ENCODE measurements at regions not wholly inside any gene's neighbourhood (a gene's known extent, or its start where the extent isn't known, plus 50 kb on each side); places are given as distances from the start of the nearest gene placed in this dataset.

DNA sequence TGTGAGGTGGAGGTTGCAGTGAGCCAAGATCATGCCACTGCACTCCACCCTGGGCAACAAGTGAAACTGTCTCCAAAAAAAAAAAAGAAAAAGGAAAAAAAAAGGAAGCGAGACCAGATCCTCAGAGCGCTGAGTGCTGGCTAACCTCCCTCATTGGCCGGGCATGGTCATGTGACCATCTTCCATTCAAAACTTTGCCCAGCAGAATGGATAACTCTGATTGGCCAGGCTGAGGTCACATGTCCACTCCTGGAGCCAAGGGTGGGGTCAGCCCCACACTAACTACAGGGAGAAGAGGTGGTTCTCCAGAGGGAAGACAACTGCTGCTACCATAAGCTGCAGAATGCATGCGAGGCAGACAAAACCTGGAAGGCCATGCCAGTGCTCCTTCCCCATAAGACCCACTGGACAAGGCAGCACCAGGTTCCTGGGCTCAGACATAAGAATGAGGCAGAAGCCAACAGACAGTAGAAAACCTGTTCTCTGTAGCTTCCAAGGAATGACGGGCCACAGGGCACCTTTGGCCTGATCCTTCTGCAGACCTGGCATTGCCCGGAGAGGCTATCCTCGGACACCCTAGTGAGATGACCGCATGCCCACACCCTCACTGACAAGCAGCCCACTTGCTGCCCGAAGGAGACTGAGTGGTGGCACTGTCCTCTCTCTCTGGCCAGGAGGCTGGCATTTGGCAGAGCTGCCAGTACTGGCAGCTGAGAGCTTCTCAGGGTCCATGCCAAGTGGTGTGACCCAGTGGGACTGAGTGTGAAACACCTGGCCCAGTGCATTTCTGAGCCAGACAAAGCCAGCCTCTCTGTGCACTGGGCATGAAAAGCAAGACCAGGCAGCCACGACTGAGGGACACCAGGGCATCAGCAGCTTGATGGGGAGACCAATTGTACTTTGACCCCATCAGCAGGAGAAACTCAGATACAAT, 311.9 kb upstream of the SULF2 start:
- no peak for DNase-seq

DNA sequence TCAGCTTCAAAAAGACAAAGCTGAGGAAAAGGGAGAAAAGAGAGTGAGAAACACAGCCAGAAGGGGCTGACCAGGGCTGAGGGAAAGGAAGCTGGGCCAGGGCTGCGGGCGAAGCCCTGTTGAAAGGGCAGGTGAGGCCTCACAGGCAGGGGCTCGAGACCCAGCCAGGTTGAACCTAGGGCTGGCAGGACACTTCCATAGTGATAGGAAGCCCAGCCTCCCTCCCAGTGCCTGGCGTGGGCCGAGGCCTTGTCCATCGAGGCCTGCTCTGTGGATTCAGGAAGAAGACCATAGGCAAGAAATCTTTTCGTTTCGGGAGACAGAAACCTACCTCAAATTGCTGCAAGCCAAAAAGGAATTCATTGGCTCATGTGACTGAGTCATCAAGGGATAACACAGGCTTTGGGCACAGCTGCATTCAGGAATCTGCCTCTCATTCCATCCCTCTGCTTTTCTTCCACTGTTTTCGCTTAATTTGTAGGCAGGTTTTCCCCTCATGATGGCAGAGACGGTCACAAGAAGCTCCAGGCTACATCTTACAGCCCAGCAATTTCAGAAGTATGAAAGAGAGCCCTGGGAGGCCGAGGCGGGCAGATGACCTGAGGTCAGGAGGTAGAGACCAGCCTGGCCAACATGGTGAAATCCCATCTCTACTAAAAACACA, 311.1 kb upstream of the SULF2 start:
- DNase-seq, result no peak

DNA sequence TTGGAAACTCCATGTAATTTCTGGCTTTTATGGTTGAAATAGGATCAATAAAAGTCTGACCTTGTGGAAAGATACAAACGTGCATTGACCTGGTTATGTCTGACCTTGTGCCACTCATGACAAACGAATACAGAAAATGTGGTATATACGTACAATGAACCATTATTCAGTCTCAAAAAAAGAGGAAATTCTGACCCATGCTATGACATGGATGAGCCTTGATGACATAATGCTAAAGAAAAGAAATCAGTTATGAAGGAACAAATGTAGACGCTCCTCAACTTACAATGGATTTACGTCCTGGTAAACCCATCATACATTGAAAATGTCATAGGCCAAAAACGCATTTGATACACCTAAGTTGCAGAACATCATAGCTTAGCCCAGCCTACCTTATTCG, 309.7 kb upstream of the SULF2 start:
- no peak for DNase-seq

DNA sequence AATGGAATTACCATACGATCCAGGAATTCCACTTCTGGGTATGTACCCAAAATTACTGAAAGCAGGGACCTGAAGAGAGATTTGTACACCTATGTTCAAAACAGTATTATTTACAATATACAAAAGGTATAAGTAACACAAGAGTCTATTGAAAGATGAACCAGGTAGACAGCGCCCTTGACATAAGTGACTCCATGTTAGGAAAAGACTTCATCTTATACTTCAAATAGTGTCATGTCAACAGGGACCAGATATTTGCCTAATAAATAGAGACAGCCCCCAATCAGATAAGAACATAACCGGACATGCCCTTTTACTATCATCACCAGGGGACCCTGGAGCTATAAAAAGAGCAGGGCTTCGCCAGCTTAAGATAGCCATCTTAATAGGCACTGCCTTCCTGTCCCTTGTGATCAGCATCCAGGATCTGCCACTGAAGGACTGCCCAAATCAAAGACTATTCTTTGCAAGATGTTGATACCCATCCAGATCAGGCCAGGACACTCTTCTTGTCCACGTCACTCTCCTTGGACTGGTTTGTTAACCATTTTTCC, 309.0 kb upstream of the SULF2 start:
- no peak for DNase-seq

DNA sequence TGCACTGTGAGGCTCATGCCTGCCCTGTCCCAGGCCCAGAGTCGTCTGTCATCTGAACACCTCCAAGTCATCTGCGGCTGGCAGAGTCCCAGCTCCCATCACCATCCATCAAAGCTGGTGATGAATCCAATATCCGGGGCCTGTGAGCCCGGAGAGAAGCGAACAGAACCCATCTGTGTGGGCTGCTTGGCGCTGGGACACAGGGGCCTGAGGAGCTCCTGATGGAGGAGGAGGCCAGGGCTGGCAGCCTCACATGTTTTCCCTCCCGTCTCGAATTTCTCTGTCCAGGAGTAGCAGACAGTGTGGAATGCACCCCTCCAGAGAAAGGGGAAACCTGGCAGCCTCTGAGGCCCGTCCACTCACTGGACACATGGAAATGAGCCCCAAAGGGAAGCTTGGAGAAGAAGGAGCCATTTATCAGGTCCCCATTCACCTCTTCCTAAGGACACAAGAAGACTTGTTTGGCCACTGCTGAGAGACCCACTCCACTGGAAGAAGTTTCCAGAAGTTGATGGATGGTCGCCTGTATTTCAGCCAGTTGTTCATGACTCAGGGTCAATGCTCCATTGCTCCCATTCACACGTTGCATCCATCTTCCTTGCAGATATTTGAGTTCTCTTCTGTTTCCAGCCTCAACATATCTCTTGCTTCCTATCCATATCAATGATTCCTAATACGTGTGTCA, 307.5 kb upstream of the SULF2 start:
- no peak for DNase-seq

DNA sequence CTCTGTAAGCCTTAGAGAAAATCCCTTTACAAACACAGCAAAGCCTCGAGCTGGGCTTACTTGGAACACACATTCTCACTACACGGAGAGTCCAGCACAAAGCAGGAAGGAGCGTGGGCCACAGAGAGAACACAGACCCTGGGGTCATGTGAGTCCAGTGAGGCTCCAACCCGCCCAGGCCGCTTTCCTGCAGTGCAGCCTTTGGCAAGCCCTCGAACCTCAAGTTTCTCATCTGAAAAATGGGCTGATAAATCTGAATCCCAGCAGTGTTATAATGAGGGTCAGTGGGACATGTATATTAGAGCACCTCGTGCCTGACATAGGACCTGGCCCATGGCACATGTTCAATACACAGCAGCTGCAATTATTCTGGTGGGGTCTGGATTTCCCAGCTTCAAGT, 305.5 kb upstream of the SULF2 start:
- DNase-seq, result no peak

DNA sequence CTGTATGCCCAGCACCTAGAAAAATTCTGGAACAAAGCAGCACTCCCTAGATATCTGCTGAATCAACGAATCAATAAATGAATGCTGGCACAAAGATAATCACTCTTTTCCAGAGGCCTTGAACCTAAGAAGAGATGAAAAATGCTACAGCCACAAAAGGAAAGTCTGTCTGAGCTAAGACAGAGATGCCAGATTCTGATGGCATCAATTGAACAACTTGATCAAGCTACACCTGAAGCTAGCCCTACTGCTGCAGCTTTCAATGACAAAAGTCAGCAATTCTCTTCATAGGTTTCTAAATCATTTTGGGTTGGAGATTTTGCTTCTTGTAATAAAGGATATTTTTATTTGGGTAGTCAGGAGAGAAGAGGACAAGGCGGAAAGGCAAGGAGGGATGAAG, 305.0 kb upstream of the SULF2 start:
- no peak for DNase-seq

DNA sequence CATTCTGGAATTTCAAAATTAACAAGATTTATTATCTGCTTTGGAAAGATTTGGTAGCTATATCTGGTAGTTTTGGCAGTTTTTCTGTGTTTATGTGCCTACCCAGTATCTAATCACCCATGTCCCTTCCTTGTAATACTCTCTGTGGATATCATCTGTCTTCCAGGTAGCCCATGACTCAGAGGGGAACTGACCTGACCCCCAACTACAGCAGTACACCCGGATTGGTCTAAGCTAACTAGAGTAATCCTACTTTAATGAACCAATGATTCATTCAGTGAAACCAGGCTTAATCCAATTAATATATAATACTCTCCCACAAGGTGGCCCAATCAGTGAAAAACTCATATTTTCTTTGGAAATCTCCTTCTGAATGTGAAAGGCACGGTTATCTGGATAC, 295.3 kb upstream of the SULF2 start:
- no peak for DNase-seq

DNA sequence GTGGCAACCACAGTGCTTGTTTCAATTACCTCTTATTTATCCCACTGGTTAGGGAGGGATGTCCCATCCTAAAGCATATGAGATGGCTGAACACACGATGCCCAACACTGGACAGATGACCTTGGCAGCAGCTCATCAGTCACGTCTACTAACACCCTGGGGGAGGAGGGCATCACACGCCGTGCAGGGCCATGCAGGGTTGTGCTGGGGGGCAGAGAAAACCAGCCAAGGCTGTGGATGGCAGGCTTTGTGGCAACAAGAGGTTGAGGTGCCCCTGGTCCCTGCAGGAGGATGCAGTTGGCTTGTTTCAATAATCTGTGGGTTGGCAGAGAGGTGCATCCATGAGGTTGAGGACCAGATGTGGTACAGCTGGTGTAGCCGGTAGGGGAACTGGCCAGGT, 293.7 kb upstream of the SULF2 start:
- no peak for DNase-seq

DNA sequence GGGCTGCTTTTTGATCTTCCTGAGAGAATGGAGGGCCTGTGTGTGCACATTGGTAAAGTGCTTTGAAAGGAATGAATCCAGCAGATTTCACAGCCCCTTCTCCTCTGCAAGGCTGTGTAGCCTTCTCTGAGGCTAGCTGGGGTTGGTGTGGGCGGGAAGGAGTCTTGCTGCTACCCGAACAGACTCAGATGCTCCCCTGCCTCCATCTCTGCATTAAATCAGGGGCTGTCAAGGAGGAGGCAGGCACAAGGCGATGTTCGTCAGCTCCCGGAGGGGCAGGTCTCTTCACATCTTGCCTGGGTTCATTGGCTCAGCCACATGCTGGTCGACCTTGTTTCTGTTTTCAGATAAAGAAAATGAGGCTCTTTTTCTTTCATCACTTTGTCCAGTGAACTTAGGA, 291.5 kb upstream of the SULF2 start:
- DNase-seq, result no peak

DNA sequence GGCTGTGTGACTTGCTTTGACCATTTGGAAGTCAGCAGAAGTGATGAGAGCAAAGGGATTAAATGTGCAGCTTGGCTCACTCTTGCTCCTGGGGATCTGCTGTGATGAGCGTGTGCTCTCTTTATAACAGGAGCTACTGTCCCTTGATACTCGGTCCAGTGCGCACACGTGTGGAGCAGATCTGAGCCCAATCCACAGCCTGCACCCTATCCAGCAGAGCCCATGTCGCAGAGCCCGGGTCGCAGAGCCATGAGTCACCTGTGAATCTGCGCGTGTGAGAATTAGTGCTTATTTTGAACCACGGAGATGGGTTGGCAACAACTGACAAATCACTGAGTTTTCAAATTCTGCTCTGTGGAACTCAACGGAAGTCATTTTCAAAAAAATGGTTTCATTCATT, 291.0 kb upstream of the SULF2 start:
- DNase-seq, result no peak

DNA sequence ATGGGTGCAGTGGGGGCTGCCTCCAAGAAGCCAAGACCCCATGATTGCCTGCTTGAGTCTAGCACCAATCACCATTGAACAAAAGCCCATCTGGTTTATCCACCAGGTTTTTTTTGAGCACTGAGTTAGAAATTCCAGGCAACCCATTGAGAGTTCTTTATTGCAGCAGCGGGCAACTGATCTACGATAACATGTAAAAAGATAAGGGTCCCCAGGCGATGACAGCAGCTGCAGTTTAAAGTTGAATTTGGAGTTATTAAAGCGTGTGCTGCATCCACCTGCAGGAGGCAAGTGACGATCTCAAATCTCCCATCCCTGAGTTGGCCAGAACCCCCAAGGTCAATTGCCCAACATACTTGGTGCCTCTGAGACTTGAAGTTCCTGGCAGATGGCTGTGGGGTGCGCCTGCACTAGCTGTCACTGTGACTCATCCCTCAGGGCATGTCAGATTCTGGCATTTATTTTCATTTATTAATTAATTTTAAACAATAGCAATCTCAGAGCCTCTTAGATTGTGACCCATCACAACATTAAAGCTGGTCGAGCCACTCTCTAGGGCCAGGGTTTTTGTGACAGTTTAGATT, 290.4 kb upstream of the SULF2 start:
- DNase-seq, result no peak

DNA sequence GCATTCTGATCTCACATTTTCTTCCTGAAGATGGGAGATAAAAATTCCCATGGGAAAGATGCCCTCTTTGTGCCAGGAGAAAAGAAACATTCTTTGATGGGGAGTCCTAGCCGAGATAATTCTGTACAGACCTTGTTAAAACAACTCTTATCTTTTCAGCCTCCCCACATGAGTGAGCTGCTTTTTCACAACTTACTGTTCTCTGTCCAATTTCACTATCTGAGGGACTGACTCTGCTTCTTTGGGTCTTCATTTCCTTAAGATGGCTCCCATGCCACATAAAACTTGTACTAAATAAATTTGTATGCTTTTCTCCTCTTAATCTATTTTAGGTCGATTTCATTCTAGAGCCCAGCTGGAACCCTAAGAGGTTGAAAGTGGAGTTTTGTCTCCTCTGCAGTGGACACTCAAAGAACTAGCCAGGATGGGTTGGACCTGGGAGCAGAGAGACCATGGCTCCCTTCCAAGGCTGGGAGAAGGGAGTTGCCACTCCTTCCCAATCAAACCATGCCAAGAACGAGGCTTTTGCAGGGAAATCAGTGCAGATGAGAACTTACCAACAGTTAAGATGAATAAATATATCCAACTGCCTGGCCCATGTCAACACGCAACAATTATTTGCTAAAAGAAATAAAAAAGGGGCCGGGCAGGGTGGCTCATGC, 285.8 kb upstream of the SULF2 start:
- no peak for DNase-seq

DNA sequence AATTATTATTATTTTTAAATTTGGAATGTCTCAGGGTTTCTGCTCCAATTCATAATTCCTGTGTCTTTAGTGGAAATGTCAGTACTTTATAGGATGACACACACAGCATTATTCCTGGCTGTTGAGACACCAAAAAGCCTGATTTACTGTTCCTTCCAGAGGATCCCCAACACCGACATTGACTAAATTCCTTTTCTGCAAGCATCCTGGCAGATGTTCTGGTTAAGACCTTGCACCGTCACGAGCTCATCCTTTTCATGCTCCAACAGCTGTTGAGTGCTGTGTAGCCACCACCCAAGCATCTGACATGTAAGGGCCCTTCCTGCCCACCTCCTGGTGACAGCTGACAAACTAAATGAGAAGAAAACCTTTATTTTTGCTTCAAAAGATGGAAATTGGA, 284.3 kb upstream of the SULF2 start:
- DNase-seq, result no peak

DNA sequence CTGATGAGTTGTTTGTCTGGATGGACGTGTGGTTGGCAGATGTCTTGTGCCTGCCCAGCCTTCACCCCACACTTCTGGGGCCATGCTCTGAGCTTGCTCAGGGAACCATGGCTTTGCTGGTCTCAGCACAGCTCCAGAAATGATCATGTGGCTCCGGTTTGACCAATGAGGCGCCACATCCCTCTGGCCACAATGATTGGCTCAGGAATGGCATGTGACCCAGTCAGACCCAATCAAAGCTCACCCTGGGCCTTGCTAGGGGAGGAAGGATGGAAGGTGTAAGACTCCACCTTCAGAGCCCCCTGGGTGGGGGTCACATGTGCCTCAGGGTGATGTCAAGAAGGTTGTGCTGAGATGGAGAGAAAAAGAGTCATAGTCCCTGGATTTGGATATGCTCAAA, 281.6 kb upstream of the SULF2 start:
- no peak for DNase-seq

DNA sequence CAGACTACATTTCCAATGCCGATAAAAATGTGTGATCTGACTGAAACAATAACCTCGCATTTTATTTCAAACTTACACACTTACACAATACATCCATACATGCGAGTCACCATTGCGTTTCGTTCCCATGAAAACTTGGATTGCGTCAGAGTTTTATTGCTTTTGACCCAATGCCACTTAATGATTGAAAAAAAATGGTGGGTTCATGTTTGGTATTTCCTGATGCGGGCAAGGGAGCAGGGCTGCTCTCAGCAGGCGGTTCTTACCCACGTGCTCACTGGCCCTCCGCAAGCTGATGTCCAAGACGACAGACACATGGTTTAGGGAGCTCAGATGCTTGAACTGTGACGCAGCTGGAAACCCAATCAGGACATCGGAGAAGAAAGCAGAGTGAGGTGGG, 281.0 kb upstream of the SULF2 start:
- no peak for DNase-seq

DNA sequence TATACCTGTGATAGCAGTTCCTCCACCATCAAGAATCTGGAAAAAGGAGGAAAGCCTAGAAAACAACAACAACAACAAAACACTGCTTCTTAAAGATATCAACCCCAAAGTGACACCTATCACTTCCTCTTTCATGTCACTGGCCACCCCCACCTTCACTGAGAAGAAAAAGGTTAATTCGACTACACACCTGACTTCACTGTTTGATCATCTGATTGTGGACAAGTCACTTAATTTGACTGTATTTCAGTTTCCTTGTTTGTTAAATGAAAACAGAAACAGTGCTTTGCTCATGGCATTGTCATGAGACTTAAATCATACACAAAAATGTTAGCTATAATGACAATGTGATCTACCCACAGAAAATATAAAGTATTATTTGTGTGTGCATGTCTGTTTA, 280.6 kb upstream of the SULF2 start:
- DNase-seq, result no peak

DNA sequence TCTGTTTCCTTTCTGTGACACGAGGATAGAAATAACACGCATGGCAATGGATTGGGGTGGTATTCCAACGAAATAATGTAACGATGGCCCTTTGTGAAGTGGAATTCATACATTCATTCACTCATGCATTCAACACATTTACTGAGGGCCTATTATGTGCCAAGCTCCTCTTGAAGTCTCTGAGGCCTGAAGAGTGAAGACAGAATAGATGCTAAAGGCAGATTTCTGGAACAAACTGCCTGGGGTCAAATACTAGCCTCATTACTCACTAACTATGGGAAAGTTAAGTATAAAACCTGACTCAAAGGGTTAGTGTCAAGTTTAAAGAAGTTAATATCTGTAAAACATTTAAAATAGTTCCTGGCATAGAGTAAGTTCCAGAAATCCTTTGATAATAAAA, 279.6 kb upstream of the SULF2 start:
- DNase-seq, result no peak

DNA sequence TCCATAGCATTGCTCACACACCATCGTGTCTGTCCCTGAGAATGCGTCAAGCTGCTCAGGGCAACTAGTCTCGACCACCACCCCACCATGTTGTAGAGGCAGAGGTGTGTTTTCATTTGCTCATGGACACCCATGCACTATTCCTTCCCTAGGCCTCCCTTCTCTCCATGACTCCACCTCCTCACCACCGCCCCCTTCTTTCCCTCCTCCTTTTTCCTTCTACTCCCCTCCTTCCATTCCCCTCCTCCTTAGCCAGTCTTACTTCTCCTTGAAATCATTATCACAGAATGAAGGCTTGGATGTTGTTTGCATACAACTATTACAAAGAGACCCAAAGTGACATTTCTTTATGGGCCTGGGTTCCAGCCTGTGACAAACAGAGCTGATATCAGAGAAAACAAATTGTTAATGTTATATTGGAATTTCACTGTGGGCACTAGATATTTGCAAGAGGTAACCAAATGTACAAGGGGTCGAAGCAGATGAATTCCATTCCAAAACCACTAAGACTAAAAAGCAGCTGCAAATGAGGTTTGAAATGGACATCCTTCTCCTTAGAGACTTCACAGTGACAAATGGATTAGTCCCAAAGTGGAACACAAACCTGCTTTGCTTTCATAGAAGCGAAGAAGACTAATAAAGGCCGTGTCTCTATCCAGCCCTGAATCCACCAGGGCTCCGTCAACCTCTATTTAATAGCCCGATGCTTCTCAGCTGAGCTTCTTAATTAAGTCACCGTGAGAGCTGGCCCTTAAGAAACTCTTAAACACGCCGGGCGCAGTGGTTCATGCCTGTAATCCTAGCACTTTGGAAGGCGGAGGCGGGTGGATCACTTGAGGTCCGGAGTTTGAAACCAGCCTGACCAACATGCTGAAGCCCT, 275.8 kb upstream of the SULF2 start:
- no peak for DNase-seq

DNA sequence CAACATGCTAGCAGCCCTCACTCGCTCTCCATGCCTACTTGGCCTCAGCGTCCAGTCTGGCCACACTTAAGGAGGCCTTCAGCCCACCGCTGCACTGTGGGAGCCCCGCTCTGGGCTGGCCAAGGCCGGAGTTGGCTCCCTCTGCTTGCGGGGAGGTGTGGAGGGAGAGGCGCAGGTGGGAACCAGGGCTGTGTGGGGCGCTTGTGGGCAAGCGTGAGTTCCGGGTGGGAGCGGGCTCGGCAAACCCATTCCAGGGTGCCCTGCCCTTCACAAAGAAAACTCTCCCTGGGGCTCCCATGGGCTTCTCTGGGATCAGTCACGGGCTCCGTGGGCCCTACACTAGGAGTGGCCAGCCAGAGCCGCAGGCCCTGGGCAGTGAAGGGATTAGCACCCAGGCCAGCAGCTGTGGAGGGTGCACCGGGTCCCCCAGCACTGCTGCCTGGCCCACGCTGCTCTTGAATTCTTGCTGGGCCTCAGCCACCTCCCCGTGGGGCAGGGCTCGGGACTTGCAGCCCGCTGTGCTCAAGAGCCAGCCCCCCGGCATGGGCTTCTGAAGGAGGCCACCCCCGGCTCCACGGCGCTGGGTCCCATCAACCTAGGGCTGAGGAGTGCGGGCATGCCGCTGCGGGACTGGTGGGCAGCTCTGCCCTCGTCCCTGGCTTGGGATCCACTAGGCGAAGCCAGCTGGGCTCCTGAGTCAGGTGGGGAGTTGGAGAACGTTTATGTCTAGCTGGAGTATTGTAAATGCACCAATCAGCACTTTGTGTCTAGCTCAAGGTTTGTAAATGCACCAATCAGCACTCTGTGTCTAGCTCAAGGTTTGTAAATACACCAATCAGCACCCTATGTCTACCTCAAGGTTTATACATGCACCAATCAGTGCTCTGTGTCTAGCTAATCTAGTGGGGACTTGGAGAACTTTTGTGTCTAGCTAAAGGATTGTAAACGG, 273.6 kb upstream of the SULF2 start:
- no peak for DNase-seq

DNA sequence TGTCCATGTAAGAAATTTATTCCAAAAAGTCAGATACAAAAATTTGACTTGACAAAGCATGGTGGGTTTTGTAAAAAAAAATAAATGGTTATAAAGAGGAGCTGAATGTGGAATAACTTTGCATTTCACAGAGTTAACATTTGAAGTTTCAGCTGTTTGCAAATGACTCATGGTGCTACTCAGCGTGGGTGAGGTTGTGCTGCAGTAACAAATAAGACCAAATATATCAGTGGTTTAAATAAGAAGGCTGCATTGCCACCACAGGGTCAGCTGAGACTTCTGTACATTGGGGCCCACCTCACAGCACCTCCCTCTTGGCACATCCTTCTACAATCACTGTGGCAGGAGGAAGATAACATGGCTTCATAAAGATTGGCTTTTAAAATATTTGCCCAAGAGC, 272.5 kb upstream of the SULF2 start:
- no peak for DNase-seq
